ENCODE measurements at regions not wholly inside any gene's neighbourhood (a gene's known extent, or its start where the extent isn't known, plus 50 kb on each side); places are given as distances from the start of the nearest gene placed in this dataset.
A peak's percentile ranks its signal among the peaks of the same experiment; 100 is the strongest.
"Not testable (repeated sequence)": the region's sequence is repeated elsewhere in the genome, so short reads cannot be mapped to it uniquely, and the experiment has no call there.

- DNase-seq, result not testable (repeated sequence)
These were observed 485.6 kb downstream of the ACTR3B start for GRCh38 chr7:153245136-153245535.

- peak; percentile 29 for DNase-seq
These were observed 486.3 kb downstream of the ACTR3B start for GRCh38 chr7:153245809-153246208.

GRCh38 chr7:153247926-153248325, 488.4 kb downstream of the ACTR3B start:
- no peak for DNase-seq

- DNase-seq, result no peak
These were observed 499.1 kb downstream of the ACTR3B start for GRCh38 chr7:153258686-153259085.

GRCh38 chr7:153276394-153276793, 516.8 kb downstream of the ACTR3B start:
- DNase-seq, result no peak

- no peak for DNase-seq
These were observed 527.2 kb downstream of the ACTR3B start for GRCh38 chr7:153286763-153287162.

GRCh38 chr7:153290066-153290465, 530.5 kb downstream of the ACTR3B start:
- no peak for DNase-seq

- no peak for DNase-seq
These were observed 537.6 kb downstream of the ACTR3B start for GRCh38 chr7:153297141-153297540.

- DNase-seq, result no peak
These were observed 542.4 kb downstream of the ACTR3B start for GRCh38 chr7:153301936-153302335.

- DNase-seq, result no peak
These were observed 560.5 kb downstream of the ACTR3B start for GRCh38 chr7:153320005-153320404.

- DNase-seq, result no peak
These were observed 561.1 kb downstream of the ACTR3B start for GRCh38 chr7:153320681-153321080.

GRCh38 chr7:153322991-153323390, 563.4 kb downstream of the ACTR3B start:
- no peak for DNase-seq

- no peak for DNase-seq
These were observed 564.5 kb downstream of the ACTR3B start for GRCh38 chr7:153324094-153324493.

- DNase-seq, result no peak
These were observed 568.1 kb downstream of the ACTR3B start for GRCh38 chr7:153327683-153328082.

GRCh38 chr7:153331427-153331826, 571.9 kb downstream of the ACTR3B start:
- no peak for DNase-seq

- no peak for DNase-seq
These were observed 594.5 kb downstream of the ACTR3B start for GRCh38 chr7:153354071-153354470.

- DNase-seq, result no peak
These were observed 610.5 kb downstream of the ACTR3B start for GRCh38 chr7:153370092-153370491.

- DNase-seq, result no peak
These were observed 621.1 kb downstream of the ACTR3B start for GRCh38 chr7:153380636-153381035.

GRCh38 chr7:153381275-153382040, 621.9 kb downstream of the ACTR3B start:
- peak; percentile 48 for DNase-seq

- peak; percentile 82 for DNase-seq
These were observed 623.1 kb downstream of the ACTR3B start for GRCh38 chr7:153382641-153383101.

- DNase-seq, result no peak
These were observed 624.2 kb downstream of the ACTR3B start for GRCh38 chr7:153383781-153384180.

- DNase-seq, result no peak
These were observed 626.0 kb downstream of the ACTR3B start for GRCh38 chr7:153385502-153385901.

GRCh38 chr7:153386556-153386955, 627.0 kb downstream of the ACTR3B start:
- DNase-seq, result no peak

GRCh38 chr7:153388611-153389010, 629.1 kb downstream of the ACTR3B start:
- DNase-seq, result no peak

GRCh38 chr7:153389261-153389660, 629.7 kb downstream of the ACTR3B start:
- DNase-seq, result no peak

Data from femur (tissue), 1 donor.